ENCODE measurements at regions not wholly inside any gene's neighbourhood (a gene's known extent, or its start where the extent isn't known, plus 50 kb on each side); places are given as distances from the start of the nearest gene placed in this dataset.

DNA sequence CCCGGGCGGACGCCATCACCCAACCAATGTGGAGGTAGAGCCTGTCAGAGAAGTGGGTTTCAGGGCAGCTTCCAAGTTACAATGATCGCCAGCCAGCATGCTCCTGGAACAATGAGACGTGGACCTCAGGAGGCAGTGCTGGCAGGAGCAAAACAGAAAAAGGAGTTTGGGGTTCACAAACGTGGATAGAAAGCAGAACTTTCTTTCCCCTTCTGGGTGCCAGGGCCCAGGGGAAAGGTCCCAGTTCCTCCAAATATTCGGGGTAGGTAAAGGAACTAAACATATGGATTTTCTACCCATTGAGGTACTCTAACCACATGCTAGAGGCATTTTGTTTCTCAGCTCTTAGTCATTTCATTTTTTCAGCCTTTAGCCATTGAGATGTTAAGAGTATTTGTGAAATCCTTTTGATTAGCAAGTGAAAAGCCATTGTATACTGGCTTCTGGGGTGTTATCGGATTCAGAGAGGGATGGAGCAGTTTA, 488.4 kb upstream of the ADGRL2 start:
- CTCF ChIA-PET (ENCODE audit: unreplicated experiment): no interaction called here
- Histone ChIP-seq H4K20me1 (ENCODE audit: insufficient read depth, low read length) (no peaks in the 10 kb centered on the region), H3K9me3 (ENCODE audit: low read length) (no peaks in the 10 kb centered on the region), H3K4me3 (ENCODE audit: low read depth, low read length, poor library complexity, severe bottlenecking) (no peak overlapping the region), H3K9me2 (ENCODE audit: insufficient read depth, low read length) (no peaks in the 10 kb centered on the region), H2AFZ (ENCODE audit: low read length) (no peak overlapping the region), H3K4me2 (ENCODE audit: low read length) (no peak overlapping the region), H3K36me3 (ENCODE audit: insufficient read depth, low read length) (no peaks in the 10 kb centered on the region), H3K4me1 (ENCODE audit: insufficient read depth, low read length, poor library complexity, severe bottlenecking) (no peaks in the 10 kb centered on the region), H3K79me2 (ENCODE audit: insufficient read depth, low read depth, low read length) (no peaks in the 10 kb centered on the region), H3K27ac (ENCODE audit: low read depth, low read length, poor library complexity, severe bottlenecking) (no peak overlapping the region)
- DNase-seq (ENCODE audit: low spot score): no peak
- intact Hi-C loops (cut with micrococcal nuclease; ENCODE audit: unreplicated experiment): no loop called here
- no peak for TF ChIP-seq EZH2phosphoT487 (IDR thresholded peaks at IDR 0.05; ENCODE audit: borderline replicate concordance, low read depth, low read length)
- TF ChIP-seq, protein P1, sequence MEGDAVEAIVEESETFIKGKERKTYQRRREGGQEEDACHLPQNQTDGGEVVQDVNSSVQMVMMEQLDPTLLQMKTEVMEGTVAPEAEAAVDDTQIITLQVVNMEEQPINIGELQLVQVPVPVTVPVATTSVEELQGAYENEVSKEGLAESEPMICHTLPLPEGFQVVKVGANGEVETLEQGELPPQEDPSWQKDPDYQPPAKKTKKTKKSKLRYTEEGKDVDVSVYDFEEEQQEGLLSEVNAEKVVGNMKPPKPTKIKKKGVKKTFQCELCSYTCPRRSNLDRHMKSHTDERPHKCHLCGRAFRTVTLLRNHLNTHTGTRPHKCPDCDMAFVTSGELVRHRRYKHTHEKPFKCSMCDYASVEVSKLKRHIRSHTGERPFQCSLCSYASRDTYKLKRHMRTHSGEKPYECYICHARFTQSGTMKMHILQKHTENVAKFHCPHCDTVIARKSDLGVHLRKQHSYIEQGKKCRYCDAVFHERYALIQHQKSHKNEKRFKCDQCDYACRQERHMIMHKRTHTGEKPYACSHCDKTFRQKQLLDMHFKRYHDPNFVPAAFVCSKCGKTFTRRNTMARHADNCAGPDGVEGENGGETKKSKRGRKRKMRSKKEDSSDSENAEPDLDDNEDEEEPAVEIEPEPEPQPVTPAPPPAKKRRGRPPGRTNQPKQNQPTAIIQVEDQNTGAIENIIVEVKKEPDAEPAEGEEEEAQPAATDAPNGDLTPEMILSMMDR (conservative IDR thresholded peaks at IDR 0.05; ENCODE audit: low read length): no peak
- POLR2A ChIA-PET: no interaction called here
- no TSS peak for BruUV-seq (replicated peaks)

DNA sequence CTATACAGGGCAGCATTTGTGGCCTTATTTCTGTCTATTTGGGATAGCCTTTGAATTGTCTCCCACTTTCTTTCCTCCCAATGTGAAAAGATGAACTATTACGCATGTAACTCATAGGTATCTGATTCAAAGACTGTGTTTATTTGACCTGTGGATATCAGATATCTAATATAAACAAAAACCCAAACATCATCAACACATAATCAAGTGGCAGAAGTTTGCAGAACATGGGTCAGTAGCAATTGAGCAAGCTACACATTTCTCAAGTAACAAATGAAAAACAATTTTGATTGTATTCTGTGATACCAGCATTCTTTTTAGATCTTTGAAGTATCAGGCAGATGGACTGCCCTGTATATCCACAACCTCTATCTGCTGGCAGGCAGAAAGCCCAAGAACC, 490.5 kb upstream of the ADGRL2 start:
- Histone ChIP-seq H4K20me1 (ENCODE audit: insufficient read depth, low read length) (no peaks in the 10 kb centered on the region), H3K9me2 (ENCODE audit: insufficient read depth, low read length) (no peaks in the 10 kb centered on the region), H3K79me2 (ENCODE audit: insufficient read depth, low read depth, low read length) (no peaks in the 10 kb centered on the region), H2AFZ (ENCODE audit: low read length) (no peak overlapping the region), H3K4me1 (ENCODE audit: insufficient read depth, low read length, poor library complexity, severe bottlenecking) (no peaks in the 10 kb centered on the region), H3K9me3 (ENCODE audit: low read length) (no peaks in the 10 kb centered on the region), H3K4me2 (ENCODE audit: low read length) (no peak overlapping the region), H3K36me3 (ENCODE audit: insufficient read depth, low read length) (no peaks in the 10 kb centered on the region), H3K4me3 (ENCODE audit: low read depth, low read length, poor library complexity, severe bottlenecking) (no peak overlapping the region), H3K27ac (ENCODE audit: low read depth, low read length, poor library complexity, severe bottlenecking) (no peak overlapping the region)
- BruUV-seq (replicated peaks): no TSS peak
- no peak for DNase-seq (ENCODE audit: low spot score)
- no peak for TF ChIP-seq EZH2phosphoT487 (IDR thresholded peaks at IDR 0.05; ENCODE audit: borderline replicate concordance, low read depth, low read length)
- TF ChIP-seq, protein P1 (conservative IDR thresholded peaks at IDR 0.05; ENCODE audit: low read length): no peak
- CTCF ChIA-PET (ENCODE audit: unreplicated experiment): no interaction called here
- intact Hi-C loops (cut with micrococcal nuclease; ENCODE audit: unreplicated experiment): no loop called here
- POLR2A ChIA-PET: no interaction called here

DNA sequence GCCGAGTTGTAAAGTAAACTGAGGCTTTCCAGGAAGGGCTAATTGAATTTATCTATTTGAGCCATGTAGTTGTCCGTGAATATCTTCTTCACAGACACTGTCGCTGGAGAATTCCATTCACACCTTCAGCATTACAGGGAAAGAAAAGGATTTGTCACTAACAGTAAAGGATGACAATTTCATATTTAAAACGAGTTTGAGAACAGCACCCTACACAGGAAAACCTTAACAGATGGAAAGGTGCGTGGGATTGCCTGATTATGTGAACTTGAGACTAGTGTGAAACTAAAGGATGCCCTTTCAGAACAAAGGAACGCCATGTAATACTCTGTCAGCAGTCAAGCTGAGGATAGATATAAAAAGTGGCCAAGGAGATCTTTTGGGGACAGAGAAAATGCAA, 492.5 kb upstream of the ADGRL2 start:
- no peak for DNase-seq (ENCODE audit: low spot score)
- no peaks in the 10 kb centered on the region for H3K9me3 ChIP-seq (ENCODE audit: low read length)
- intact Hi-C loops (cut with micrococcal nuclease; ENCODE audit: unreplicated experiment): no loop called here
- H3K9me2 ChIP-seq (ENCODE audit: insufficient read depth, low read length): no peaks in the 10 kb centered on the region
- H3K79me2 ChIP-seq (ENCODE audit: insufficient read depth, low read depth, low read length): no peaks in the 10 kb centered on the region
- H3K27ac ChIP-seq (ENCODE audit: low read depth, low read length, poor library complexity, severe bottlenecking): no peak overlapping the region
- no peaks in the 10 kb centered on the region for H4K20me1 ChIP-seq (ENCODE audit: insufficient read depth, low read length)
- H3K4me2 ChIP-seq (ENCODE audit: low read length): no peak overlapping the region
- TF ChIP-seq EZH2phosphoT487 (IDR thresholded peaks at IDR 0.05; ENCODE audit: borderline replicate concordance, low read depth, low read length): no peak
- TF ChIP-seq, protein P1 (conservative IDR thresholded peaks at IDR 0.05; ENCODE audit: low read length): no peak
- CTCF ChIA-PET (ENCODE audit: unreplicated experiment): no interaction called here
- no peak overlapping the region for H2AFZ ChIP-seq (ENCODE audit: low read length)
- H3K36me3 ChIP-seq (ENCODE audit: insufficient read depth, low read length): no peaks in the 10 kb centered on the region
- no peak overlapping the region for H3K4me3 ChIP-seq (ENCODE audit: low read depth, low read length, poor library complexity, severe bottlenecking)
- H3K4me1 ChIP-seq (ENCODE audit: insufficient read depth, low read length, poor library complexity, severe bottlenecking): no peaks in the 10 kb centered on the region
- BruUV-seq (replicated peaks): no TSS peak
- POLR2A ChIA-PET: no interaction called here
